GM18907 (cell line): ENCODE measurements at regions not wholly inside any gene's neighbourhood (a gene's known extent, or its start where the extent isn't known, plus 50 kb on each side); places are given as distances from the start of the nearest gene placed in this dataset.
"Not testable (repeated sequence)": the region's sequence is repeated elsewhere in the genome, so short reads cannot be mapped to it uniquely, and the experiment has no call there.

ENCODE experiments used
- ATAC-seq: cut with Tn5 transposase; IDR thresholded peaks from one replicate; pipeline ENCODE4 v1.9.1; 2021; ENCODE audit warnings: mild to moderate bottlenecking, moderate library complexity; ENCODE audit not compliant: unreplicated experiment

- ATAC-seq: no peak
Measured at GRCh38 chr2:176424746-176425145, 155.5 kb downstream of the MTX2 start.

GRCh38 chr2:176427549-176427948, 158.3 kb downstream of the MTX2 start:
- no peak for ATAC-seq

GRCh38 chr2:176428944-176429469, 159.8 kb downstream of the MTX2 start:
- not testable (repeated sequence) for ATAC-seq

- no peak for ATAC-seq
Measured at GRCh38 chr2:176432434-176432833, 163.2 kb downstream of the MTX2 start.

- ATAC-seq: no peak
Measured at GRCh38 chr2:176435729-176436128, 166.5 kb downstream of the MTX2 start.

GRCh38 chr2:176443946-176444345, 174.7 kb downstream of the MTX2 start:
- no peak for ATAC-seq

- no peak for ATAC-seq
Measured at GRCh38 chr2:176445956-176446355, 176.7 kb downstream of the MTX2 start.

GRCh38 chr2:176446718-176447414, 177.6 kb downstream of the MTX2 start:
- ATAC-seq: no peak

GRCh38 chr2:176447616-176448015, 178.4 kb downstream of the MTX2 start:
- no peak for ATAC-seq

- ATAC-seq: no peak
Measured at GRCh38 chr2:176449852-176450251, 180.6 kb downstream of the MTX2 start.

GRCh38 chr2:176453784-176454183, 184.5 kb downstream of the MTX2 start:
- ATAC-seq: no peak

GRCh38 chr2:176454893-176455815, 185.9 kb downstream of the MTX2 start:
- ATAC-seq: peak; percentile 55

- no peak for ATAC-seq
Measured at GRCh38 chr2:176455816-176456291, 186.6 kb downstream of the MTX2 start.

GRCh38 chr2:176457481-176457880, 188.2 kb downstream of the MTX2 start:
- ATAC-seq: no peak

GRCh38 chr2:176461098-176461808, 192.0 kb downstream of the MTX2 start:
- no peak for ATAC-seq

- no peak for ATAC-seq
Measured at GRCh38 chr2:176461809-176462670, 192.8 kb downstream of the MTX2 start.

GRCh38 chr2:176463546-176463945, 194.3 kb downstream of the MTX2 start:
- no peak for ATAC-seq

- ATAC-seq: no peak
Measured at GRCh38 chr2:176464886-176465564, 195.8 kb downstream of the MTX2 start.

- no peak for ATAC-seq
Measured at GRCh38 chr2:176466918-176467452, 197.7 kb downstream of the MTX2 start.
